Activated CD4-positive, alpha-beta T cell treated with anti-CD3 and anti-CD28 coated beads, Interleukin-2, amount 10 ng/mL, durations not matched to agents 7 days and 5 days (primary cell): ENCODE measurements at regions not wholly inside any gene's neighbourhood (a gene's known extent, or its start where the extent isn't known, plus 50 kb on each side); places are given as distances from the start of the nearest gene placed in this dataset.
"Not testable (repeated sequence)": the region's sequence is repeated elsewhere in the genome, so short reads cannot be mapped to it uniquely, and the experiment has no call there.

Experiments
- CTCF ChIA-PET: fragments of 350-600 bp; sonication (Branson Sonifier 250); formaldehyde crosslinking; loops from one replicate; lab custom pipeline; 2021; ENCODE audit warnings: antibody characterized with exemption; lab: Charles Lee
- POLR2A ChIA-PET: fragments of 350-600 bp; sonication (Branson Sonifier 250); formaldehyde crosslinking; loops from one replicate; lab custom pipeline; 2021; ENCODE audit warnings: antibody characterized with exemption; lab: Charles Lee
- DNase-seq: peaks from one replicate; pipeline ENCODE4 v3.0.0-alpha.2; 2020
- H3K27ac Mint-ChIP-seq: one replicate; pipeline ENCODE4 v1.8.0; 2021; ENCODE audit warnings: mild to moderate bottlenecking, moderate library complexity, mixed read lengths
- H3K27me3 Mint-ChIP-seq: one replicate; pipeline ENCODE4 v1.8.0; 2021; ENCODE audit warnings: mixed read lengths
- H3K36me3 Mint-ChIP-seq: one replicate; pipeline ENCODE4 v1.8.0; 2021; ENCODE audit warnings: low read depth, mixed read lengths
- H3K4me1 Mint-ChIP-seq: one replicate; pipeline ENCODE4 v1.8.0; 2021; ENCODE audit warnings: mixed read lengths
- H3K4me3 Mint-ChIP-seq: one replicate; pipeline ENCODE4 v1.8.0; 2021; ENCODE audit warnings: mild to moderate bottlenecking, moderate library complexity, mixed read lengths
- H3K9me3 Mint-ChIP-seq: one replicate; pipeline ENCODE4 v1.8.0; 2021; ENCODE audit warnings: mixed read lengths

- Mint-ChIP-seq H3K9me3 (no peaks in the 10 kb centered on the region), H3K36me3 (no peaks in the 10 kb centered on the region), H3K27ac (no peak overlapping the region), H3K27me3 (no peaks in the 10 kb centered on the region), H3K4me3 (no peak overlapping the region), H3K4me1 (no peaks in the 10 kb centered on the region)
- no peak for DNase-seq
- POLR2A ChIA-PET, result no interaction called here
- CTCF ChIA-PET, result no interaction called here
Measured at GRCh38 chr9:102840335-102840734, 154.8 kb upstream of the CYLC2 start.

- Mint-ChIP-seq H3K4me1 (no peaks in the 10 kb centered on the region), H3K36me3 (no peaks in the 10 kb centered on the region), H3K27ac (no peak overlapping the region), H3K4me3 (no peak overlapping the region), H3K9me3 (no peaks in the 10 kb centered on the region), H3K27me3 (no peaks in the 10 kb centered on the region)
- CTCF ChIA-PET, result no interaction called here
- POLR2A ChIA-PET, result no interaction called here
- DNase-seq, result no peak
Measured at GRCh38 chr9:102832814-102833213, 162.3 kb upstream of the CYLC2 start.

GRCh38 chr9:102796244-102796643 lies 198.9 kb upstream of the CYLC2 start:
- Mint-ChIP-seq H3K4me1 (no peaks in the 10 kb centered on the region), H3K27me3 (no peaks in the 10 kb centered on the region), H3K4me3 (no peak overlapping the region), H3K9me3 (no peaks in the 10 kb centered on the region), H3K27ac (no peak overlapping the region), H3K36me3 (no peaks in the 10 kb centered on the region)
- ChIA-PET CTCF (no interaction called here), POLR2A (no interaction called here)
- no peak for DNase-seq

- CTCF ChIA-PET, result no interaction called here
- Mint-ChIP-seq H3K27me3 (no peaks in the 10 kb centered on the region), H3K4me1 (no peaks in the 10 kb centered on the region), H3K9me3 (no peaks in the 10 kb centered on the region), H3K27ac (no peak overlapping the region), H3K36me3 (no peaks in the 10 kb centered on the region), H3K4me3 (no peak overlapping the region)
- POLR2A ChIA-PET, result no interaction called here
- no peak for DNase-seq
Measured at GRCh38 chr9:102795532-102795931, 199.6 kb upstream of the CYLC2 start.

GRCh38 chr9:102779356-102779755 lies 215.8 kb upstream of the CYLC2 start:
- H3K4me1 Mint-ChIP-seq, result no peaks in the 10 kb centered on the region
- H3K4me3 Mint-ChIP-seq, result no peak overlapping the region
- peaks cover 6% of the 10 kb centered on the region for H3K9me3 Mint-ChIP-seq
- no peaks in the 10 kb centered on the region for H3K27me3 Mint-ChIP-seq
- H3K36me3 Mint-ChIP-seq, result no peaks in the 10 kb centered on the region
- POLR2A ChIA-PET, result no interaction called here
- no peak overlapping the region for H3K27ac Mint-ChIP-seq
- CTCF ChIA-PET, result no interaction called here
- no peak for DNase-seq

GRCh38 chr9:102778746-102779145 lies 216.4 kb upstream of the CYLC2 start:
- H3K27ac Mint-ChIP-seq, result no peak overlapping the region
- CTCF ChIA-PET, result interaction anchor here (0.6 kb wide), 1 partner anchor 275 kb away, joined by 3 read pairs; no protein-coding TSS in a partner anchor
- H3K36me3 Mint-ChIP-seq, result no peaks in the 10 kb centered on the region
- DNase-seq, result no peak
- H3K4me3 Mint-ChIP-seq, result no peak overlapping the region
- peaks cover 6% of the 10 kb centered on the region for H3K9me3 Mint-ChIP-seq
- H3K27me3 Mint-ChIP-seq, result no peaks in the 10 kb centered on the region
- H3K4me1 Mint-ChIP-seq, result no peaks in the 10 kb centered on the region
- POLR2A ChIA-PET, result no interaction called here

- ChIA-PET CTCF (no interaction called here), POLR2A (no interaction called here)
- no peak for DNase-seq
- H3K4me3 Mint-ChIP-seq, result no peak overlapping the region
- H3K9me3 Mint-ChIP-seq, result no peaks in the 10 kb centered on the region
- H3K27me3 Mint-ChIP-seq, result no peaks in the 10 kb centered on the region
- H3K36me3 Mint-ChIP-seq, result no peaks in the 10 kb centered on the region
- no peak overlapping the region for H3K27ac Mint-ChIP-seq
- H3K4me1 Mint-ChIP-seq, result no peaks in the 10 kb centered on the region
Measured at GRCh38 chr9:102770704-102771103, 224.4 kb upstream of the CYLC2 start.

GRCh38 chr9:102769307-102769706 lies 225.8 kb upstream of the CYLC2 start:
- Mint-ChIP-seq H3K4me1 (no peaks in the 10 kb centered on the region), H3K4me3 (no peak overlapping the region), H3K27ac (no peak overlapping the region), H3K27me3 (no peaks in the 10 kb centered on the region), H3K36me3 (no peaks in the 10 kb centered on the region), H3K9me3 (no peaks in the 10 kb centered on the region)
- ChIA-PET POLR2A (no interaction called here), CTCF (no interaction called here)
- DNase-seq, result no peak

- no peak for DNase-seq
- Mint-ChIP-seq H3K27ac (no peak overlapping the region), H3K9me3 (no peaks in the 10 kb centered on the region), H3K27me3 (no peaks in the 10 kb centered on the region), H3K4me1 (no peaks in the 10 kb centered on the region), H3K4me3 (no peak overlapping the region), H3K36me3 (no peaks in the 10 kb centered on the region)
- ChIA-PET POLR2A (no interaction called here), CTCF (no interaction called here)
Measured at GRCh38 chr9:102768002-102768401, 227.1 kb upstream of the CYLC2 start.

- no peaks in the 10 kb centered on the region for H3K27me3 Mint-ChIP-seq
- H3K9me3 Mint-ChIP-seq, result no peaks in the 10 kb centered on the region
- ChIA-PET POLR2A (no interaction called here), CTCF (no interaction called here)
- H3K27ac Mint-ChIP-seq, result no peak overlapping the region
- no peak for DNase-seq
- no peak overlapping the region for H3K4me3 Mint-ChIP-seq
- no peaks in the 10 kb centered on the region for H3K36me3 Mint-ChIP-seq
- H3K4me1 Mint-ChIP-seq, result no peaks in the 10 kb centered on the region
Measured at GRCh38 chr9:102767076-102767475, 228.1 kb upstream of the CYLC2 start.

- POLR2A ChIA-PET, result no interaction called here
- Mint-ChIP-seq H3K36me3 (no peaks in the 10 kb centered on the region), H3K27me3 (no peaks in the 10 kb centered on the region), H3K4me1 (no peaks in the 10 kb centered on the region), H3K9me3 (peaks cover 7% of the 10 kb centered on the region), H3K4me3 (no peak overlapping the region), H3K27ac (no peak overlapping the region)
- CTCF ChIA-PET, result no interaction called here
- no peak for DNase-seq
Measured at GRCh38 chr9:102740578-102740977, 254.6 kb upstream of the CYLC2 start.

- no peak overlapping the region for H3K27ac Mint-ChIP-seq
- ChIA-PET POLR2A (no interaction called here), CTCF (no interaction called here)
- no peak for DNase-seq
- no peaks in the 10 kb centered on the region for H3K36me3 Mint-ChIP-seq
- no peak overlapping the region for H3K4me3 Mint-ChIP-seq
- H3K27me3 Mint-ChIP-seq, result no peaks in the 10 kb centered on the region
- H3K9me3 Mint-ChIP-seq, result peaks cover 6% of the 10 kb centered on the region
- H3K4me1 Mint-ChIP-seq, result no peaks in the 10 kb centered on the region
Measured at GRCh38 chr9:102728946-102729345, 266.2 kb upstream of the CYLC2 start.

- no peaks in the 10 kb centered on the region for H3K4me1 Mint-ChIP-seq
- H3K27ac Mint-ChIP-seq, result no peak overlapping the region
- H3K4me3 Mint-ChIP-seq, result no peak overlapping the region
- no peaks in the 10 kb centered on the region for H3K36me3 Mint-ChIP-seq
- CTCF ChIA-PET, result no interaction called here
- H3K9me3 Mint-ChIP-seq, result peaks cover 4% of the 10 kb centered on the region
- POLR2A ChIA-PET, result no interaction called here
- no peak for DNase-seq
- no peaks in the 10 kb centered on the region for H3K27me3 Mint-ChIP-seq
Measured at GRCh38 chr9:102714184-102714583, 280.9 kb upstream of the CYLC2 start.

GRCh38 chr9:102712910-102713309 lies 282.2 kb upstream of the CYLC2 start:
- DNase-seq, H3K4me1 Mint-ChIP-seq, CTCF ChIA-PET, H3K27me3 Mint-ChIP-seq, H3K36me3 Mint-ChIP-seq, H3K27ac Mint-ChIP-seq, POLR2A ChIA-PET, H3K4me3 Mint-ChIP-seq, H3K9me3 Mint-ChIP-seq: not testable (repeated sequence)
